HG02938 (cell line): ENCODE measurements at regions not wholly inside any gene's neighbourhood (a gene's known extent, or its start where the extent isn't known, plus 50 kb on each side); places are given as distances from the start of the nearest gene placed in this dataset.

Experiments
- ATAC-seq: cut with Tn5 transposase; IDR thresholded peaks from one replicate; pipeline ENCODE4 v1.9.1; 2021; ENCODE audit warnings: mild to moderate bottlenecking, moderate library complexity; ENCODE audit not compliant: unreplicated experiment

DNA sequence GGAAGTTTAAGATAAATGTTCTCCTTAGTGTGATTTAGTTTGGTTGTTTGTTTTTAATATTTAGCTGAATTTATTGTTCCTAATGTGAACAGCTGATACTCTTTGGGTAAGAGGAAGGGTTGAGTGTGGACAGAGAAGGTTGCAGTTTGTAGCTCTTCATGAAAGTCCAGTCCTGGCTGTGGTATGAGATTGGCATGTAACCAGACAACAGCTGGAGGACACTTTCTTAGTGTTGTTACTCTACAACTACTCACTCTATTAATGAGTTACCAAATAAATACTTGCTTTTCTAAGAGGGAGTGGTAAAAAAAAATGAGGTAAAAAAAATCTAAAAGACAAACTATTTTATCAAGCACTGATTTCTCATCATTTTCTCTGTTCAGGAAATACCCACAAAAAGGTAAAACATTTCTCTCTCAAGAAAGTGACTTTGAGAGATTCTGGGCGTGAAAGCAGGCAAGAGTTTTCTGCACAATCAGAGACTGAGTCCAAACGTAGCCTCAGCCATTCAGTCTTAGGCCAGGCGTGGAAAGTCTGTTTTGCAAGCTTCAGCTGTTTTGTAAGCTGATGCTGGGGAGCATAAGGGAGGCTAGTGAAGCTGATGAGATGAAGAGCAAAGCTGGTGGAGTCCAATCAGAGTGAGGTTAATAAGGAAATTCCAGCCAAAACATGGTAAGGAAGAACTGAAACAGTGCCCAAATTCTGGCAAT is 138.5 kb upstream of the ARPP21 start:
- peak; percentile 88 for ATAC-seq

- no peak for ATAC-seq
These were observed 136.6 kb upstream of the ARPP21 start for GRCh38 chr3:35502699-35503098.

GRCh38 chr3:35505181-35505580 is 134.1 kb upstream of the ARPP21 start:
- no peak for ATAC-seq

GRCh38 chr3:35505772-35506171 is 133.6 kb upstream of the ARPP21 start:
- ATAC-seq: no peak

- no peak for ATAC-seq
These were observed 119.4 kb upstream of the ARPP21 start for GRCh38 chr3:35519936-35520335.

- ATAC-seq: no peak
These were observed 118.1 kb upstream of the ARPP21 start for GRCh38 chr3:35521196-35521595.

GRCh38 chr3:35522450-35522849 is 116.9 kb upstream of the ARPP21 start:
- ATAC-seq: peak; percentile 62

GRCh38 chr3:35523074-35523473 is 116.3 kb upstream of the ARPP21 start:
- ATAC-seq: no peak

- ATAC-seq: no peak
These were observed 115.5 kb upstream of the ARPP21 start for GRCh38 chr3:35523838-35524237.

GRCh38 chr3:35524856-35525255 is 114.5 kb upstream of the ARPP21 start:
- ATAC-seq: no peak

- no peak for ATAC-seq
These were observed 110.6 kb upstream of the ARPP21 start for GRCh38 chr3:35528728-35529127.

GRCh38 chr3:35529337-35529736 is 110.0 kb upstream of the ARPP21 start:
- ATAC-seq: no peak

- no peak for ATAC-seq
These were observed 102.1 kb upstream of the ARPP21 start for GRCh38 chr3:35537265-35537664.

DNA sequence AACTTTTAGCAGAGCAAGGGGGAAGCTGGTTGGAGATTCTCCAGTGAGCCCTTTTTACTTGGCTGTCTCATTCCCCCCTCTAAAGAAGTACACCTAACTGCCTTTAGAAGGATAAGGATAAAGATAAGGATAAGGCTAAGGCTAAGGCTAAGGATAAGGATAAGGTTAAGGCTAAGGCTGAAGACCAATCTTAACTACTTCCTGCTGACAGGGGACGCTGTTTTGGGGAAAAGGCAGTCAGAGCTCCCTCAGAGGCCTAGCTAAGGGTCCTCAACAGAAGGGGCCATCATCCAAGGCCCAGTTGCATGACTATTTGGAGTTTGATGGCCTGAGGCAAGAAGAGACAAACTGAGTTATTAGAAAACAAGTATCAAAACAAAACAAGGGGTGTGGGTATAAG is 94.3 kb upstream of the ARPP21 start:
- ATAC-seq: no peak

DNA sequence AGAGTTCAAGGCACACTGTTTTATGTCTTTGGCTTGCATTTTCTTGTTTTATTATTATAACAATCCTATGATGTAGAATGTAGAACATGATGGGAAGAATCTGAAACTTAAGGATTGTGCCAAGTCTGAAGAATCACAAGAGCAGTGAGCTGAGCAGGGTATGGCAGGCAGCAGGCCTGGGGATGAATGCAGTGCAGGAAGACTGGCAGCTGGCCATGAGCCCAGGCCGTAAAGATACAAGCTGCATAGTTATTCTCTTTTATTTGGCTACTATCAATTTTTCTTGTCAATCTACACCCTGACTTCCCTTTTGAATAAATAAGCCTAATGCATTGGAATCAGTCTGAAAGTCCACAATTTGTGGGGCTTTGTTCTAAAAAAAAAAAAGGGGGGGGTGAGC is 89.6 kb upstream of the ARPP21 start:
- ATAC-seq: no peak

DNA sequence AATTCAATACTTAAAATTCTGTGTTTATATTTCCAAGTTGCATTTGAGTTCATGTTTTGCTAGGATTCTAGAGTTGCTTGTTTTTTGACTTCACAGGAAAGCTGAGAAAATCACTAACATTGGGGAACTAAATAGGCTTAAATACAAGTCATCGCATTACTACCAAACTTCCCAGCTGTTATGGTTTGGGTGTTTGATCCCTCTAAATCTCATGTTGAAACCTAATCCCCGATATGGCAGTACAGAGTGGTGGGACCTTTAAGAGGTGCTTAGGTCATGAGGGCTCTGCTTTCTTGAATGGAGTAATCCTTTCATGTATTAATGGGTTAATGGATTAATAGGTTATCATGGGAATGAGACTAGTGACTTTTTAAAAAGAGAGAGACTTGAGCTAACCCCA is 77.2 kb upstream of the ARPP21 start:
- ATAC-seq: no peak

- ATAC-seq: no peak
These were observed 74.3 kb upstream of the ARPP21 start for GRCh38 chr3:35565048-35565447.
